ENCODE measurements at regions not wholly inside any gene's neighbourhood (a gene's known extent, or its start where the extent isn't known, plus 50 kb on each side); places are given as distances from the start of the nearest gene placed in this dataset.

DNA sequence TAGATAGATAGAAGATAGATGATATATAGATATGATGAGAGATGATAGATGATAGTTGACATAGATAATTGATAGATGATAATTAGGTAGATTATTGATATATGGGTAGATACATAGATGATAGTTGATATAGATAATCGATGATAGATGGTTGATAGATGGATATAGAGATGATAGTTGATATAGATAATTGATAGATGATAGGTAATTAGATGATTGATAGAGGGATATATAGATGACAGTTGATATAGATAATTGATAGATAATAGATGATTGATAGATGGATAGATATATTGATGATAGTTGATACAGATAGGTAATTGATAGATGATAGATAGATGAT lies 72.3 kb downstream of the PRR15 start:
- TF ChIP-seq POLR2A (IDR thresholded peaks at IDR 0.05; ENCODE audit: low read length) (no peak), GATA1 (IDR thresholded peaks at IDR 0.05; ENCODE audit: low read depth, low read length) (no peak)

Measured in erythroblast (primary cell).